HG02852 (cell line): ENCODE measurements at regions not wholly inside any gene's neighbourhood (a gene's known extent, or its start where the extent isn't known, plus 50 kb on each side); places are given as distances from the start of the nearest gene placed in this dataset.

Experiments
- ATAC-seq: cut with Tn5 transposase; IDR thresholded peaks from one replicate; pipeline ENCODE4 v1.9.1; 2021; ENCODE audit warnings: mild to moderate bottlenecking, moderate library complexity; ENCODE audit not compliant: unreplicated experiment

DNA sequence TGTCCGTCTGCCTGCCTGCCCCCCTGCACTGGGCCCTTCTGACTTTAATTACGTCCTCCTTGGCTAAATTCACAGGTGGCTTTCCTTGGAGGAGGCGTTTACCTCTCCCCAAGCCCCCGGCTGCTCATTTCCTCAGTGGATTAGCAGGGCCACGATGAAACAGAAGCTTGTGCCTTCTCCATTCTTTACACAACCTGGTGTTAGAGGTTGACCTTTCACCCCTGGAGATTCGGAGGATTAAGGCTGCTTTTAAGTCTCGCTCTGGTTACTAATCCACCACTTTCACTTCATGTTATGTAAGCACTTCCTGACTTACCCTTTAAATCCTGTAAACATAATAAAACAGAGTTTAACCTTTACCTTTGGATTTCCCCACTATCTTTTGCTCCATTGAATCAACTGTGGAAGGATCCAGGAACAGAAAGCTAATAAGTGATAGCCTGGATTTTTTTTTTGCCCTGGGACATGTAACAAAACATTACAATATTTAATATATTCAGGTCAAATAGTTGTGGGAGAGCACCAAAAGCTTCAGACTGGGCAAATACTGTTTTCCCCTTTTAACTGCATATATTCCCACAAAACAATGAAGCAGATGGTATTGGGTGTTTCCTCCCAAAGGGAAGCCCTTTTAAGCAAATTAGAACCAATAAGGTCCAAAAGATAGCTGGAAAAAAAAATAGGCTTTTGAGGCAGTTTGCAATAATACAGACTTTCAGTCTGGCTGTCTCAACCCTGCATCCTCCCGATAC lies 370.2 kb downstream of the EN1 start:
- no peak for ATAC-seq

GRCh38 chr2:118475622-118476205 lies 371.7 kb downstream of the EN1 start:
- ATAC-seq, result no peak

- no peak for ATAC-seq
Observed at GRCh38 chr2:118474541-118474920, 372.9 kb downstream of the EN1 start.

- ATAC-seq, result no peak
Observed at GRCh38 chr2:118473846-118474540, 373.5 kb downstream of the EN1 start.

- no peak for ATAC-seq
Observed at GRCh38 chr2:118473241-118473640, 374.2 kb downstream of the EN1 start.

GRCh38 chr2:118470297-118470696 lies 377.2 kb downstream of the EN1 start:
- ATAC-seq, result no peak

GRCh38 chr2:118469103-118469502 lies 378.3 kb downstream of the EN1 start:
- ATAC-seq, result no peak

- ATAC-seq, result no peak
Observed at GRCh38 chr2:118464546-118465265, 376.4 kb downstream of the INSIG2 start.

DNA sequence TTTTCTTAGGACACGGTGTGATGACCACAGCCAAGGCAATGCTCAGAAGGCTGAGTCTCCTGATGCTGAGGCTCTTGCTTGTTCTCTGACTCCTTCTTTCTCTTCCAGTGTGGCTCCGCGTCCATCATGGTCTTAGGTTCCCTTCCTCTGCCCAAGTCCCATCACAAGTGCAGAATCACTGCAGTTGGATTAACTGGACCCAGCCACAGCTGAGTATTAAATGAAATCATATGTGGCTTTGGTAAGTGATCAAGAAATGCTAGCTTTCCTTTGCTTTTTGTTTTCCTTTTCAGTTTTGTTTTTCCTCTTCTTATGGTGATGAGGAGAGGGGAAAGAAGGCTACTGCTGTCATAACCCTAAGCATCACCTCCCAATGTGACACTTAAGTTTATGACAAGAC lies 375.8 kb downstream of the INSIG2 start:
- ATAC-seq, result no peak

GRCh38 chr2:118460425-118460824 lies 372.2 kb downstream of the INSIG2 start:
- ATAC-seq, result no peak

GRCh38 chr2:118459426-118459825 lies 371.2 kb downstream of the INSIG2 start:
- no peak for ATAC-seq

DNA sequence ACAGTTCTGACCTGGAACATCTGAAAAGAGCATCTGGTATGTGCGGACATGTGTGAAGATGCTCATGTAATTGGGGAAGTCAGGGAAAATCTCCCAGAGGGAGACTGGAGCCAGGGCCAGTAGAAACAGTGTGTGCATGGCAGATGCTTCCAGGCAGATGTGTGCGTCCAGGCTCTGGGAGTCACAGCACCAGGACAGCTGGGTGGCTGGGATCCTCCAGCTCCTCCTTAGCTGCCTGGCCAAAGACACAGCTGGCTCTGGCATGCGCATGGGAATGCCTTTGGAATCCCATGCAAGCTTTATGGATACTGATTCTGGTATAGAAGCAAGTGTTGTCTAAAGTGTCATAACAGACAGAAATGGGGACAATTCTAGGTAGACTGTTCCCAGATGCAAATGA lies 369.7 kb downstream of the INSIG2 start:
- no peak for ATAC-seq

GRCh38 chr2:118449401-118449800 lies 361.1 kb downstream of the INSIG2 start:
- no peak for ATAC-seq

GRCh38 chr2:118443596-118443995 lies 355.3 kb downstream of the INSIG2 start:
- ATAC-seq, result no peak

- no peak for ATAC-seq
Observed at GRCh38 chr2:118442996-118443553, 354.8 kb downstream of the INSIG2 start.

DNA sequence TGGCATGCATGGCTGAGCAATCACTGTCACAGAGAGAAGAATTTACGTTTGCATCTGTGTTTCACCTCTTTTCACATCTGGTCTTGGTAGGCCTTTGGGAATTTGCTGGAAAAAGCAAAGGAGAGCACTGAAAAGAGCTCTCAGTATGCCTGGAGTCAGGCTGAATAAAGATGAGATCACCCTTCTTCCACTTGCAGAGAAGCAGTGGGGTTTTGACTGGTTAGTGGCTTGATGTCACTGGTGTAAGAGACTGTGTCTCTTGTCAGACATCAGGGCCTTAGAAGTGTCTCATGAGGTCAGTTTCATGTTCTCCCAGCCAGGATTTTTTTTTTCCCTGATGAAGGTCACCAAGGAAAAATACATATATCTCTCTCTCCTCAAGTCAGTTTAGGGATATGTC lies 353.8 kb downstream of the INSIG2 start:
- no peak for ATAC-seq

DNA sequence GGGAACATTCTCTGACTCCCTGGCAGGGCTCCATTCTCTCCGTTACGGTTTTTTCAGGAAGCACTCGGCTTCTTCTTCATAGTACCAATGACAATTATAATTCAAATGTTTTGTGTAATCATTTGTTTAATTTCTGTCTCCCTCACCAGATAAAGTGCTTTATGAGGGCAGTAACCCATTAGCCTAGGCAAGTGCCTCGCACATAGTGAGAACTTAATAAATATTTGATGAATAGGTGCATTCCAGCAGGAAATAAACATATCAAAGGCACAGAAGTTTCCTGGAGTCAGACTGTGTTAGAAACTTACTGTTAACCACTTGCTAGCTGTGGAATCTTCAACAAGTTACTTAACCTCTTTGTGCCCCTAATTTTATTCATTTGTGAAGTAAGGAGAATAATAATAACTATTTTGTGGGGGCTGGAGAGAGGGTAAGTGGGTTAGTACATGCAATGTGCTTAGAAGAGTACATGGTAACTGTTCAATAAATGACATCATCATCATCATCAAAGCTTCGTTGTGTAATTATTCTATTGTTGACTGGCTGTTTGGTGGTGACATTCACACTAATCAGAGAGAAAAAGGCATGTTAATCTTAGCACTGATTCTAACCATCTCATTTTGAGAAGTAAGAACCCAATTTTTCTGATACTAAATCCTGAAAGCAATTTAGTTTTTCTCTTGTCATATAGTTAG lies 352.3 kb downstream of the INSIG2 start:
- ATAC-seq, result no peak

- ATAC-seq, result no peak
Observed at GRCh38 chr2:118437501-118437900, 349.2 kb downstream of the INSIG2 start.

GRCh38 chr2:118431997-118432396 lies 343.7 kb downstream of the INSIG2 start:
- ATAC-seq, result no peak

GRCh38 chr2:118431586-118431985 lies 343.3 kb downstream of the INSIG2 start:
- no peak for ATAC-seq

GRCh38 chr2:118431165-118431517 lies 342.9 kb downstream of the INSIG2 start:
- no peak for ATAC-seq
